Mammary epithelial cell (primary cell): ENCODE measurements at regions not wholly inside any gene's neighbourhood (a gene's known extent, or its start where the extent isn't known, plus 50 kb on each side); places are given as distances from the start of the nearest gene placed in this dataset.

Experiments used
- EZH2 ChIP-seq: IDR thresholded peaks from 2 replicates; pipeline ENCODE4 v1.6.1; 2012; ENCODE audit warnings: low read length, inconsistent platforms, borderline replicate concordance
- TF ChIP-seq, protein P1 (sequence below), 2 donors: IDR thresholded peaks in 1 of 2; conservative IDR thresholded peaks in 1 of 2; 2 replicates each; pipeline ENCODE4 v1.5.1; 2011 to 2012; ENCODE audit warnings: inconsistent platforms in 2 of 2, low read length in 2 of 2, mild to moderate bottlenecking in 2 of 2, control low read depth in 1 of 2, low read depth in 1 of 2; ENCODE audit not compliant: insufficient read depth in 1 of 2; ENCODE audit errors: extremely low read depth in 1 of 2

DNA sequence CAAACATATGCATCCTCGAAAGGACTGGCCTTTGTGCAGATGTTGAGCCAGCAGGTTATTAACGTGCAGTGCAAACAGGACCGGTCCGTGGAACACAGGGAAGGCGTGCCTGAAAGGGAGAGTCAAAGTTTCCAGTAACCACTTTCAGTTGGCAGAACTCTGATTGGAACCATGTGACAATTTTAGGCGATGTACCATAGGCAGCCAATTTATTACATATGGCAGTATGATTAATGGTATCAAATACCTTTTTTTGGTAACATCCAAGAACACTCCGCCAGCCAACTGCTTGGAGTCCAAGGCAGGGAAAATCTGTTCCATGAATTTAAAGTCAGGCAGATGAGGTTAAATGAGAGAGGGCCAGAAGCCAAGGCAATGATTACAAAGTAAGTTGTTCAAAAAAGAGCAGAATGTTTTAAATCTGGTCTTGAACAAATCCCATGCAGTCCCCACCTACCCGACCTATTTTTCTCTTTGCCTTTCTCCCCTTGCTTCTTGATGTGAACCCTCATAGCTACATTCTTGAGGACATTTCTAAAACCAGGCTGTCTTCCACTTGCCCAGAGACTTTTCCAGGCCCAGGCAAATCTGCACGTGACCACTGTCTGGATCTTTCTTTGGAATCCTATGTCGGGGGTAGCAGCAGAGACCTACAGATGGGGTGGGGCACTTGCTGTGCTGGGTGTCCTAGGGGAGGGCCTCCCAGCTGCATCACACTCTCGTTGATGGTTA is 351.7 kb downstream of the HRH4 start:
- TF ChIP-seq, protein P1, sequence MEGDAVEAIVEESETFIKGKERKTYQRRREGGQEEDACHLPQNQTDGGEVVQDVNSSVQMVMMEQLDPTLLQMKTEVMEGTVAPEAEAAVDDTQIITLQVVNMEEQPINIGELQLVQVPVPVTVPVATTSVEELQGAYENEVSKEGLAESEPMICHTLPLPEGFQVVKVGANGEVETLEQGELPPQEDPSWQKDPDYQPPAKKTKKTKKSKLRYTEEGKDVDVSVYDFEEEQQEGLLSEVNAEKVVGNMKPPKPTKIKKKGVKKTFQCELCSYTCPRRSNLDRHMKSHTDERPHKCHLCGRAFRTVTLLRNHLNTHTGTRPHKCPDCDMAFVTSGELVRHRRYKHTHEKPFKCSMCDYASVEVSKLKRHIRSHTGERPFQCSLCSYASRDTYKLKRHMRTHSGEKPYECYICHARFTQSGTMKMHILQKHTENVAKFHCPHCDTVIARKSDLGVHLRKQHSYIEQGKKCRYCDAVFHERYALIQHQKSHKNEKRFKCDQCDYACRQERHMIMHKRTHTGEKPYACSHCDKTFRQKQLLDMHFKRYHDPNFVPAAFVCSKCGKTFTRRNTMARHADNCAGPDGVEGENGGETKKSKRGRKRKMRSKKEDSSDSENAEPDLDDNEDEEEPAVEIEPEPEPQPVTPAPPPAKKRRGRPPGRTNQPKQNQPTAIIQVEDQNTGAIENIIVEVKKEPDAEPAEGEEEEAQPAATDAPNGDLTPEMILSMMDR (conservative IDR thresholded peaks at IDR 0.05 in 1 of 2, IDR thresholded peaks at IDR 0.05 in 1 of 2; ENCODE audit: extremely low read depth in 1 of 2, insufficient read depth in 1 of 2, low read depth in 1 of 2, low read length in 2 of 2): no peak
- TF ChIP-seq EZH2: no peak
